ENCODE measurements at regions not wholly inside any gene's neighbourhood (a gene's known extent, or its start where the extent isn't known, plus 50 kb on each side); places are given as distances from the start of the nearest gene placed in this dataset.

GRCh38 chr11:11095831-11096723, 238.2 kb upstream of the ZBED5 start:
- DNase-seq (no peak), ATAC-seq (ENCODE audit: low read depth) (no peak)
- peaks cover 6% of the 10 kb centered on the region for H3K9me3 Mint-ChIP-seq
- peaks cover 2% of the 10 kb centered on the region for H3K36me3 Mint-ChIP-seq
- H3K4me1 Mint-ChIP-seq = no peaks in the 10 kb centered on the region
- H3K27me3 Mint-ChIP-seq = peaks cover 3% of the 10 kb centered on the region
- no peak overlapping the region for H3K4me3 Mint-ChIP-seq
- H3K27ac Mint-ChIP-seq = no peak overlapping the region
- POLR2A ChIA-PET = no interaction called here

GRCh38 chr11:11090495-11090894, 232.6 kb upstream of the ZBED5 start:
- POLR2A ChIA-PET = no interaction called here
- Mint-ChIP-seq H3K36me3 (no peaks in the 10 kb centered on the region), H3K9me3 (peaks cover 10% of the 10 kb centered on the region), H3K4me1 (no peaks in the 10 kb centered on the region), H3K27me3 (peaks cover 2% of the 10 kb centered on the region), H3K27ac (no peak overlapping the region), H3K4me3 (no peak overlapping the region)
- ATAC-seq (ENCODE audit: low read depth) (no peak), DNase-seq (no peak)

- Mint-ChIP-seq H3K9me3 (peaks cover 8% of the 10 kb centered on the region), H3K4me3 (no peak overlapping the region), H3K27me3 (peaks cover 2% of the 10 kb centered on the region), H3K27ac (no peak overlapping the region), H3K36me3 (no peaks in the 10 kb centered on the region), H3K4me1 (no peaks in the 10 kb centered on the region)
- POLR2A ChIA-PET = no interaction called here
- no peak for DNase-seq
- no peak for ATAC-seq (ENCODE audit: low read depth)
Measured at GRCh38 chr11:11089805-11090204, 232.0 kb upstream of the ZBED5 start.

GRCh38 chr11:11086979-11087378, 229.1 kb upstream of the ZBED5 start:
- no peak overlapping the region for H3K4me3 Mint-ChIP-seq

GRCh38 chr11:11085580-11085979, 227.7 kb upstream of the ZBED5 start:
- H3K27me3 Mint-ChIP-seq = peaks cover 3% of the 10 kb centered on the region
- no peak for ATAC-seq (ENCODE audit: low read depth)
- H3K36me3 Mint-ChIP-seq = no peaks in the 10 kb centered on the region
- peaks cover 6% of the 10 kb centered on the region for H3K9me3 Mint-ChIP-seq
- H3K27ac Mint-ChIP-seq = no peak overlapping the region
- no peak overlapping the region for H3K4me3 Mint-ChIP-seq
- H3K4me1 Mint-ChIP-seq = no peaks in the 10 kb centered on the region
- DNase-seq = no peak
- POLR2A ChIA-PET = no interaction called here

More at GRCh38 chr11:11086979-11087378, 229.1 kb upstream of the ZBED5 start:
- peaks cover 5% of the 10 kb centered on the region for H3K27me3 Mint-ChIP-seq
- no peaks in the 10 kb centered on the region for H3K36me3 Mint-ChIP-seq
- peaks cover 8% of the 10 kb centered on the region for H3K9me3 Mint-ChIP-seq
- DNase-seq (no peak), ATAC-seq (ENCODE audit: low read depth) (no peak)
- no peaks in the 10 kb centered on the region for H3K4me1 Mint-ChIP-seq
- no peak overlapping the region for H3K27ac Mint-ChIP-seq
- POLR2A ChIA-PET = no interaction called here

GRCh38 chr11:11084337-11084736, 226.5 kb upstream of the ZBED5 start:
- no peaks in the 10 kb centered on the region for H3K36me3 Mint-ChIP-seq
- peaks cover 2% of the 10 kb centered on the region for H3K9me3 Mint-ChIP-seq
- no peak overlapping the region for H3K27ac Mint-ChIP-seq
- peaks cover 3% of the 10 kb centered on the region for H3K27me3 Mint-ChIP-seq
- DNase-seq = no peak
- POLR2A ChIA-PET = no interaction called here
- no peak overlapping the region for H3K4me3 Mint-ChIP-seq
- H3K4me1 Mint-ChIP-seq = no peaks in the 10 kb centered on the region
- ATAC-seq (ENCODE audit: low read depth) = no peak

GRCh38 chr11:11083441-11083840, 225.6 kb upstream of the ZBED5 start:
- no peak for ATAC-seq (ENCODE audit: low read depth)

GRCh38 chr11:11082646-11083045, 224.8 kb upstream of the ZBED5 start:
- peaks cover 3% of the 10 kb centered on the region for H3K27me3 Mint-ChIP-seq

More at GRCh38 chr11:11083441-11083840, 225.6 kb upstream of the ZBED5 start:
- no peaks in the 10 kb centered on the region for H3K36me3 Mint-ChIP-seq
- DNase-seq = no peak
- H3K27ac Mint-ChIP-seq = no peak overlapping the region
- peaks cover 2% of the 10 kb centered on the region for H3K9me3 Mint-ChIP-seq
- POLR2A ChIA-PET = no interaction called here
- no peaks in the 10 kb centered on the region for H3K4me1 Mint-ChIP-seq
- H3K27me3 Mint-ChIP-seq = peaks cover 3% of the 10 kb centered on the region
- no peak overlapping the region for H3K4me3 Mint-ChIP-seq

GRCh38 chr11:11081776-11082175, 223.9 kb upstream of the ZBED5 start:
- no peaks in the 10 kb centered on the region for H3K36me3 Mint-ChIP-seq
- DNase-seq (no peak), ATAC-seq (ENCODE audit: low read depth) (no peak)
- H3K27me3 Mint-ChIP-seq = peaks cover 5% of the 10 kb centered on the region
- no peak overlapping the region for H3K4me3 Mint-ChIP-seq
- POLR2A ChIA-PET = no interaction called here
- H3K4me1 Mint-ChIP-seq = no peaks in the 10 kb centered on the region
- H3K9me3 Mint-ChIP-seq = peaks cover 2% of the 10 kb centered on the region
- no peak overlapping the region for H3K27ac Mint-ChIP-seq

More at GRCh38 chr11:11082646-11083045, 224.8 kb upstream of the ZBED5 start:
- Mint-ChIP-seq H3K9me3 (peaks cover 2% of the 10 kb centered on the region), H3K4me3 (no peak overlapping the region), H3K4me1 (no peaks in the 10 kb centered on the region), H3K36me3 (no peaks in the 10 kb centered on the region), H3K27ac (no peak overlapping the region)
- POLR2A ChIA-PET = no interaction called here
- DNase-seq (no peak), ATAC-seq (ENCODE audit: low read depth) (no peak)

- POLR2A ChIA-PET = no interaction called here
- ATAC-seq (ENCODE audit: low read depth) (no peak), DNase-seq (no peak)
- H3K27me3 Mint-ChIP-seq = peaks cover 5% of the 10 kb centered on the region
- no peak overlapping the region for H3K4me3 Mint-ChIP-seq
- peaks cover 2% of the 10 kb centered on the region for H3K9me3 Mint-ChIP-seq
- no peaks in the 10 kb centered on the region for H3K4me1 Mint-ChIP-seq
- H3K36me3 Mint-ChIP-seq = no peaks in the 10 kb centered on the region
- H3K27ac Mint-ChIP-seq = no peak overlapping the region
Measured at GRCh38 chr11:11081288-11081687, 223.4 kb upstream of the ZBED5 start.

GRCh38 chr11:11078344-11079086, 220.7 kb upstream of the ZBED5 start:
- Mint-ChIP-seq H3K4me3 (no peak overlapping the region), H3K9me3 (peaks cover 2% of the 10 kb centered on the region), H3K36me3 (no peaks in the 10 kb centered on the region), H3K27me3 (peaks cover 4% of the 10 kb centered on the region), H3K4me1 (no peaks in the 10 kb centered on the region), H3K27ac (no peak overlapping the region)
- DNase-seq = no peak
- no peak for ATAC-seq (ENCODE audit: low read depth)
- POLR2A ChIA-PET = no interaction called here

GRCh38 chr11:11077898-11078297, 220.0 kb upstream of the ZBED5 start:
- no peaks in the 10 kb centered on the region for H3K9me3 Mint-ChIP-seq
- no peak overlapping the region for H3K4me3 Mint-ChIP-seq
- no peak overlapping the region for H3K27ac Mint-ChIP-seq
- peaks cover 2% of the 10 kb centered on the region for H3K27me3 Mint-ChIP-seq
- ATAC-seq (ENCODE audit: low read depth) (no peak), DNase-seq (no peak)
- POLR2A ChIA-PET = no interaction called here
- H3K4me1 Mint-ChIP-seq = no peaks in the 10 kb centered on the region
- H3K36me3 Mint-ChIP-seq = no peaks in the 10 kb centered on the region

- POLR2A ChIA-PET = no interaction called here
- ATAC-seq (ENCODE audit: low read depth) (no peak), DNase-seq (no peak)
- H3K4me3 Mint-ChIP-seq = no peak overlapping the region
- no peaks in the 10 kb centered on the region for H3K4me1 Mint-ChIP-seq
- no peaks in the 10 kb centered on the region for H3K36me3 Mint-ChIP-seq
- H3K27ac Mint-ChIP-seq = no peak overlapping the region
- H3K9me3 Mint-ChIP-seq = no peaks in the 10 kb centered on the region
- H3K27me3 Mint-ChIP-seq = peaks cover 2% of the 10 kb centered on the region
Measured at GRCh38 chr11:11076879-11077278, 219.0 kb upstream of the ZBED5 start.

GRCh38 chr11:11076276-11076675, 218.4 kb upstream of the ZBED5 start:
- Mint-ChIP-seq H3K27ac (no peak overlapping the region), H3K4me3 (no peak overlapping the region), H3K9me3 (no peaks in the 10 kb centered on the region), H3K36me3 (no peaks in the 10 kb centered on the region), H3K27me3 (peaks cover 2% of the 10 kb centered on the region), H3K4me1 (no peaks in the 10 kb centered on the region)
- POLR2A ChIA-PET = no interaction called here
- DNase-seq (no peak), ATAC-seq (ENCODE audit: low read depth) (no peak)
